Stomach (tissue), 4 donors: ENCODE measurements at regions not wholly inside any gene's neighbourhood (a gene's known extent, or its start where the extent isn't known, plus 50 kb on each side); places are given as distances from the start of the nearest gene placed in this dataset.

ENCODE experiments used
- CTCF ChIP-seq, 7 experiments: fragments of 450-650 bp in 4 of 7; fragments of 200-600 bp in 3 of 7; sonication (generic) in 3 of 7; IDR thresholded peaks; one replicate each; pipeline ENCODE4 v1.5.1; 2016 to 2019; ENCODE audit warnings: antibody characterized with exemption in 7 of 7, control low read depth in 2 of 7, mild to moderate bottlenecking in 1 of 7
- POLR2A ChIP-seq, 4 donors: fragments of 450-650 bp; IDR thresholded peaks; one replicate each; pipeline ENCODE4 v1.6.1; 2016; ENCODE audit warnings: antibody characterized with exemption in 4 of 4, control low read depth in 2 of 4, mild to moderate bottlenecking in 1 of 4, moderate library complexity in 1 of 4
- POLR2AphosphoS5 ChIP-seq, 3 donors: sonication (generic); formaldehyde crosslinking; IDR thresholded peaks; one replicate each; pipeline ENCODE4 v1.6.1; 2016; ENCODE audit warnings: antibody characterized with exemption in 3 of 3

- TF ChIP-seq POLR2A (IDR thresholded peaks at IDR 0.05) (no peak), CTCF (IDR thresholded peaks at IDR 0.05) (no peak), POLR2AphosphoS5 (IDR thresholded peaks at IDR 0.05) (no peak)
Observed at GRCh38 chr4:117474987-117475386, 389.6 kb upstream of the TRAM1L1 start.
